Ishikawa (cell line): ENCODE measurements at regions not wholly inside any gene's neighbourhood (a gene's known extent, or its start where the extent isn't known, plus 50 kb on each side); places are given as distances from the start of the nearest gene placed in this dataset.

Experiments used
- CEBPB ChIP-seq: IDR thresholded peaks from 2 replicates; pipeline ENCODE4 v1.6.1; 2012
- CREB1 ChIP-seq: IDR thresholded peaks from 2 replicates; pipeline ENCODE4 v1.6.1; 2012; ENCODE audit warnings: low read depth
- EGR1 ChIP-seq: IDR thresholded peaks from 2 replicates; pipeline ENCODE4 v1.6.1; 2012
- EP300 ChIP-seq: IDR thresholded peaks from 2 replicates; pipeline ENCODE4 v1.6.1; 2012; ENCODE audit warnings: borderline replicate concordance
- FOXM1 ChIP-seq: IDR thresholded peaks from 2 replicates; pipeline ENCODE4 v1.6.1; 2012; ENCODE audit warnings: low read depth, borderline replicate concordance
- NFIC ChIP-seq: IDR thresholded peaks from 2 replicates; pipeline ENCODE4 v1.6.1; 2012
- RAD21 ChIP-seq: IDR thresholded peaks from 2 replicates; pipeline ENCODE4 v1.6.1; 2012; ENCODE audit warnings: low read depth
- TAF1 ChIP-seq: IDR thresholded peaks from 2 replicates; pipeline ENCODE4 v1.6.1; 2012; ENCODE audit warnings: low read depth, mild to moderate bottlenecking
- TCF12 ChIP-seq: IDR thresholded peaks from 2 replicates; pipeline ENCODE4 v1.6.1; 2012; ENCODE audit warnings: low read depth
- TEAD4 ChIP-seq: IDR thresholded peaks from 2 replicates; pipeline ENCODE4 v1.6.1; 2012
- YY1 ChIP-seq: IDR thresholded peaks from 2 replicates; pipeline ENCODE4 v1.6.1; 2012; ENCODE audit warnings: low read depth
- ZBTB7A ChIP-seq: IDR thresholded peaks from 2 replicates; pipeline ENCODE4 v1.6.1; 2012; ENCODE audit warnings: low read depth
- TF ChIP-seq, protein P1 (sequence below): IDR thresholded peaks from 2 replicates; pipeline ENCODE4 v1.6.1; 2012
- TF ChIP-seq, protein P2 (sequence below): IDR thresholded peaks from 2 replicates; pipeline ENCODE4 v1.6.1; 2012
- TF ChIP-seq, protein P3 (sequence below): IDR thresholded peaks from 2 replicates; pipeline ENCODE4 v1.6.1; 2012; ENCODE audit warnings: low read depth, mild to moderate bottlenecking

DNA sequence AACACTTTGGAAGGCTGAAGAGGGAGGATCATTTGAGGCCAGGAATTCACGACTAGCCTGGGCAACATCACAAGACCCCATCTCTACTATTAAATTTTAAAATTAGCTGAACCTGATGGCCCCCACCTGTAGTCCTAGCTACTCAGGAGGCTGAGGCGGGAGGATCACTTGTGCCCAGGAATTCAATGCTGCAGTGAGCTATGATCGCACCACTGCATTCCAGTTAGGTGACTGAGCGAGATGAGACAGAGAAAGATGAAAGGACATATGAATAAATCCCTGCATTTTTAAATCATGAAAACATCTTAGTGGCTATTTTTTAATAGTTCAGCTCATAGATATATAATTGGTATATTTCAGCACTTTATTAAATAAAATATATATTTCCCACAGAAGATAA lies 93.8 kb downstream of the GPR63 start:
- TF ChIP-seq NFIC (no peak), TEAD4 (no peak), EGR1 (no peak), TAF1 (no peak), RAD21 (no peak), CEBPB (no peak), ZBTB7A (no peak), CREB1 (no peak), YY1 (no peak), TCF12 (no peak), FOXM1 (no peak)
- TF ChIP-seq, protein P1, sequence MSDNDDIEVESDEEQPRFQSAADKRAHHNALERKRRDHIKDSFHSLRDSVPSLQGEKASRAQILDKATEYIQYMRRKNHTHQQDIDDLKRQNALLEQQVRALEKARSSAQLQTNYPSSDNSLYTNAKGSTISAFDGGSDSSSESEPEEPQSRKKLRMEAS, result no peak
- TF ChIP-seq, protein P2, sequence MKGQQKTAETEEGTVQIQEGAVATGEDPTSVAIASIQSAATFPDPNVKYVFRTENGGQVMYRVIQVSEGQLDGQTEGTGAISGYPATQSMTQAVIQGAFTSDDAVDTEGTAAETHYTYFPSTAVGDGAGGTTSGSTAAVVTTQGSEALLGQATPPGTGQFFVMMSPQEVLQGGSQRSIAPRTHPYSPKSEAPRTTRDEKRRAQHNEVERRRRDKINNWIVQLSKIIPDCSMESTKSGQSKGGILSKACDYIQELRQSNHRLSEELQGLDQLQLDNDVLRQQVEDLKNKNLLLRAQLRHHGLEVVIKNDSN, result no peak
- TF ChIP-seq, protein P3, sequence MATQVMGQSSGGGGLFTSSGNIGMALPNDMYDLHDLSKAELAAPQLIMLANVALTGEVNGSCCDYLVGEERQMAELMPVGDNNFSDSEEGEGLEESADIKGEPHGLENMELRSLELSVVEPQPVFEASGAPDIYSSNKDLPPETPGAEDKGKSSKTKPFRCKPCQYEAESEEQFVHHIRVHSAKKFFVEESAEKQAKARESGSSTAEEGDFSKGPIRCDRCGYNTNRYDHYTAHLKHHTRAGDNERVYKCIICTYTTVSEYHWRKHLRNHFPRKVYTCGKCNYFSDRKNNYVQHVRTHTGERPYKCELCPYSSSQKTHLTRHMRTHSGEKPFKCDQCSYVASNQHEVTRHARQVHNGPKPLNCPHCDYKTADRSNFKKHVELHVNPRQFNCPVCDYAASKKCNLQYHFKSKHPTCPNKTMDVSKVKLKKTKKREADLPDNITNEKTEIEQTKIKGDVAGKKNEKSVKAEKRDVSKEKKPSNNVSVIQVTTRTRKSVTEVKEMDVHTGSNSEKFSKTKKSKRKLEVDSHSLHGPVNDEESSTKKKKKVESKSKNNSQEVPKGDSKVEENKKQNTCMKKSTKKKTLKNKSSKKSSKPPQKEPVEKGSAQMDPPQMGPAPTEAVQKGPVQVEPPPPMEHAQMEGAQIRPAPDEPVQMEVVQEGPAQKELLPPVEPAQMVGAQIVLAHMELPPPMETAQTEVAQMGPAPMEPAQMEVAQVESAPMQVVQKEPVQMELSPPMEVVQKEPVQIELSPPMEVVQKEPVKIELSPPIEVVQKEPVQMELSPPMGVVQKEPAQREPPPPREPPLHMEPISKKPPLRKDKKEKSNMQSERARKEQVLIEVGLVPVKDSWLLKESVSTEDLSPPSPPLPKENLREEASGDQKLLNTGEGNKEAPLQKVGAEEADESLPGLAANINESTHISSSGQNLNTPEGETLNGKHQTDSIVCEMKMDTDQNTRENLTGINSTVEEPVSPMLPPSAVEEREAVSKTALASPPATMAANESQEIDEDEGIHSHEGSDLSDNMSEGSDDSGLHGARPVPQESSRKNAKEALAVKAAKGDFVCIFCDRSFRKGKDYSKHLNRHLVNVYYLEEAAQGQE, result no peak

DNA sequence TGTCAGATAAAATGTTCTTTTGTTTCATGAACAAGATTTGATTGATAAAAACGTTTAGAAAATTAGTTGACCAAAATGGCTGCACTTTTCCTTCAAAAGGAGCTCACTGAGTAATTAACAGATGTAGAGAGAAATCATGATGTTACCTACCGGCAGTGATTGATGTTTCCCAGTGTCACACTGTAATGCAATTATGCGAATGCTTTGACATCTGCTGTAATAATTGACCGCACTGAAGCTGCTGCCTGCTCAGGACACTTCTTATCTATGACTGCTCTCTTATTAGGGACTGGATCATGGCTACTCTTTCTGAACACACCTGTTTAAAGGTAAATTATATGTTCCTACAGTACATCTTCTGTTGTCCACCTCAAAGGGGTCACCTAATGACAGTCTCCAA lies 94.6 kb downstream of the GPR63 start:
- TF ChIP-seq CEBPB (no peak), NFIC (no peak), RAD21 (no peak), EGR1 (no peak), TEAD4 (no peak), ZBTB7A (no peak), TCF12 (no peak), FOXM1 (no peak), CREB1 (no peak)
- TF ChIP-seq, protein P1, result no peak
- TF ChIP-seq, protein P2, result no peak

DNA sequence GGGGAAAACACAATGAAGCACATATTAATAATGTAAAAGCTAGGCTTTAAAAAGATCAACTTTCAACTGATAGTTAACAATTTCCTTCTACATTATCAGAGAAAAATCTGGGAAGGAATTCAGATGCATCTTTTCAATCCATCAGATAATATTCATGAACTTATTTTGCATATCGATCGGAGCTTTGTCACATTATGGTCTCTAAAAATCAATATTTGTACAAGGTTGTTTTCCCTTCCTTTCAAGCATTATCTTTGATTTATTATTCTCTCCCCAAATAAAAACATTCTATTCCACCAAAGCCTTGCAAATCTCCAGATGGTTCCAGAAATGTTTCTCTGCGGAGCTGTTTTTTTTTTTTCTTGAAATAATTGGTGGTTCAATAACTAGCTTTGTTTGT lies 101.9 kb downstream of the GPR63 start:
- no peak for TF ChIP-seq FOXM1
- no peak for TF ChIP-seq NFIC
- no peak for TF ChIP-seq TAF1
- TF ChIP-seq YY1, result no peak
- TF ChIP-seq EGR1, result no peak
- TF ChIP-seq TCF12, result no peak
- TF ChIP-seq, protein P1, result no peak
- no peak for TF ChIP-seq CEBPB
- TF ChIP-seq, protein P3, result no peak
- TF ChIP-seq, protein P2, result no peak
- no peak for TF ChIP-seq RAD21
- no peak for TF ChIP-seq CREB1
- TF ChIP-seq ZBTB7A, result no peak
- TF ChIP-seq TEAD4, result no peak
- TF ChIP-seq EP300, result no peak

DNA sequence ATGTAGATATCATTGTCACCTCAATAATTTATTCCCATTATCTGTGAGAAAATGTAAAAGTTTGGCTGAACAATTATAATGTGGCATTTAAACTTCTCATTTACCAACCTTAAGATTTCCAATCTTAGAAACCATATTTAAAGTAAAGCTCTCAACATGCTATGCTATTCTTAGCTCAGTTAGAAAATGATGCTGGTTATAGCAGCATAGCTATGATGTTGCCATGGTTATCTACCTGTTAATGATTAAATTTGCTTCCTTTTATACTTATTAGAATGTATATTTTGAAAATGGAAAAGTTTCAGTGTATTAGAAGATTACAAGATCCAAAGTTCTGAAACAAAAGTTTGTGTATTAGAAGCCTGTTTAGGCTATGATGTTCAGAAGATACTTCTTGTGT lies 110.1 kb downstream of the GPR63 start:
- TF ChIP-seq, protein P2, result no peak
- TF ChIP-seq ZBTB7A, result no peak
- no peak for TF ChIP-seq YY1
- TF ChIP-seq EGR1, result no peak
- no peak for TF ChIP-seq NFIC
- TF ChIP-seq, protein P1, result no peak
- TF ChIP-seq CEBPB, result no peak
- no peak for TF ChIP-seq RAD21
- no peak for TF ChIP-seq FOXM1
- no peak for TF ChIP-seq TCF12
- TF ChIP-seq TAF1, result no peak

DNA sequence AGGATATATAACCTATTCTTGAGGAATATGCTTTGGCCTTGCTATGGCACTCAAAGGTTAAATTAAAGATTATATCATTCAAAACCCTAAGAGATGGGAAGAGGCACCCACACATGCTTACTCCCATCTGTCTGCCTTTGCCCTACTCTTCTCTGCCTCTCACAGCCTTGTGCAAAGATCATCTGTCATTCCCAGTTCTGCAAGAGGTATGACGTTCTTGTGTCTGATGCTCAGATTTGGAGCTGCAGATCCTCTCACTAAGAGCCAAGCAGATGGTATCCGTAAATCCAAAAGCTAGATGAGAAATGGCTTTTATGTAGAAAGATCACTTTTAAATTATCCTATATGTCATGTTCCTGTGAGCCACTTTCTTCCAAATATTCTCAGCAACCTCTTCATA lies 112.0 kb downstream of the GPR63 start:
- TF ChIP-seq TEAD4 (no peak), CREB1 (no peak), EGR1 (no peak), TAF1 (no peak), EP300 (no peak), RAD21 (no peak)
- TF ChIP-seq, protein P3, result no peak
- TF ChIP-seq, protein P2, result no peak
